KMS-11 (cell line): ENCODE measurements at regions not wholly inside any gene's neighbourhood (a gene's known extent, or its start where the extent isn't known, plus 50 kb on each side); places are given as distances from the start of the nearest gene placed in this dataset.

Experiments
- H2AFZ ChIP-seq: fragments of 200-600 bp; sonication (generic); 2 replicates; pipeline ENCODE4 v1.6.1; 2016; ENCODE audit warnings: antibody characterized with exemption, mixed run types, low read depth
- H3K27ac ChIP-seq: fragments of 200-600 bp; sonication (generic); 2 replicates; pipeline ENCODE4 v1.6.1; 2016; ENCODE audit warnings: mild to moderate bottlenecking, mixed run types
- H3K27me3 ChIP-seq: fragments of 200-600 bp; sonication (generic); 2 replicates; pipeline ENCODE4 v1.6.1; 2017; ENCODE audit warnings: mild to moderate bottlenecking, low read depth, mixed run types, moderate library complexity; ENCODE audit not compliant: insufficient read depth
- H3K36me3 ChIP-seq: fragments of 200-600 bp; sonication (generic); 2 replicates; pipeline ENCODE4 v1.6.1; 2017; ENCODE audit warnings: mild to moderate bottlenecking, mixed run types; ENCODE audit not compliant: insufficient read depth
- H3K4me1 ChIP-seq: fragments of 200-600 bp; sonication (generic); 2 replicates; pipeline ENCODE4 v1.6.1; 2016; ENCODE audit warnings: mild to moderate bottlenecking, low read depth, mixed run types; ENCODE audit not compliant: poor library complexity, severe bottlenecking
- H3K4me2 ChIP-seq: fragments of 200-600 bp; sonication (generic); 2 replicates; pipeline ENCODE4 v1.7.0; 2016; ENCODE audit warnings: mild to moderate bottlenecking, mixed run types
- H3K4me3 ChIP-seq: fragments of 200-600 bp; sonication (generic); IDR thresholded peaks from 2 replicates; pipeline ENCODE4 v1.6.1; 2017; ENCODE audit warnings: low read depth, low read length, mixed read lengths; ENCODE audit not compliant: insufficient read depth
- H3K79me2 ChIP-seq: fragments of 200-600 bp; sonication (generic); 2 replicates; pipeline ENCODE4 v1.6.1; 2016; ENCODE audit warnings: low read depth, mixed run types; ENCODE audit not compliant: insufficient read depth
- H3K9ac ChIP-seq: fragments of 200-600 bp; sonication (generic); 2 replicates; pipeline ENCODE4 v1.6.1; 2016; ENCODE audit warnings: mild to moderate bottlenecking, mixed run types
- H4K20me1 ChIP-seq: fragments of 200-600 bp; sonication (generic); 2 replicates; pipeline ENCODE4 v1.6.1; 2016; ENCODE audit warnings: mild to moderate bottlenecking, mixed run types; ENCODE audit not compliant: insufficient read depth
- TF ChIP-seq, protein P1 (sequence below): fragments of 200-600 bp; sonication (generic); conservative IDR thresholded peaks from 2 replicates; pipeline ENCODE4 v1.6.1; 2017; ENCODE audit warnings: low read depth, mild to moderate bottlenecking, antibody characterized with exemption, low read length, moderate library complexity, mixed read lengths

- TF ChIP-seq, protein P1, sequence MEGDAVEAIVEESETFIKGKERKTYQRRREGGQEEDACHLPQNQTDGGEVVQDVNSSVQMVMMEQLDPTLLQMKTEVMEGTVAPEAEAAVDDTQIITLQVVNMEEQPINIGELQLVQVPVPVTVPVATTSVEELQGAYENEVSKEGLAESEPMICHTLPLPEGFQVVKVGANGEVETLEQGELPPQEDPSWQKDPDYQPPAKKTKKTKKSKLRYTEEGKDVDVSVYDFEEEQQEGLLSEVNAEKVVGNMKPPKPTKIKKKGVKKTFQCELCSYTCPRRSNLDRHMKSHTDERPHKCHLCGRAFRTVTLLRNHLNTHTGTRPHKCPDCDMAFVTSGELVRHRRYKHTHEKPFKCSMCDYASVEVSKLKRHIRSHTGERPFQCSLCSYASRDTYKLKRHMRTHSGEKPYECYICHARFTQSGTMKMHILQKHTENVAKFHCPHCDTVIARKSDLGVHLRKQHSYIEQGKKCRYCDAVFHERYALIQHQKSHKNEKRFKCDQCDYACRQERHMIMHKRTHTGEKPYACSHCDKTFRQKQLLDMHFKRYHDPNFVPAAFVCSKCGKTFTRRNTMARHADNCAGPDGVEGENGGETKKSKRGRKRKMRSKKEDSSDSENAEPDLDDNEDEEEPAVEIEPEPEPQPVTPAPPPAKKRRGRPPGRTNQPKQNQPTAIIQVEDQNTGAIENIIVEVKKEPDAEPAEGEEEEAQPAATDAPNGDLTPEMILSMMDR: no peak
Measured at GRCh38 chr18:76053551-76053950, 441.5 kb downstream of the ZNF516 start.

GRCh38 chr18:76052227-76052595 is 442.8 kb downstream of the ZNF516 start:
- Histone ChIP-seq H3K36me3 (no peaks in the 10 kb centered on the region), H2AFZ (no peak overlapping the region), H3K4me3 (no peak overlapping the region), H3K4me2 (no peak overlapping the region), H4K20me1 (no peaks in the 10 kb centered on the region), H3K79me2 (no peaks in the 10 kb centered on the region), H3K9ac (no peak overlapping the region), H3K4me1 (no peaks in the 10 kb centered on the region), H3K27me3 (no peaks in the 10 kb centered on the region), H3K27ac (no peak overlapping the region)
- TF ChIP-seq, protein P1: no peak

More at GRCh38 chr18:76053551-76053950, 441.5 kb downstream of the ZNF516 start:
- no peak overlapping the region for H3K4me2 ChIP-seq
- H3K36me3 ChIP-seq: no peaks in the 10 kb centered on the region
- no peaks in the 10 kb centered on the region for H4K20me1 ChIP-seq
- no peak overlapping the region for H3K9ac ChIP-seq
- H3K4me1 ChIP-seq: no peaks in the 10 kb centered on the region
- no peak overlapping the region for H3K27ac ChIP-seq
- H3K4me3 ChIP-seq: no peak overlapping the region
- H2AFZ ChIP-seq: no peak overlapping the region
- H3K79me2 ChIP-seq: no peaks in the 10 kb centered on the region
- no peaks in the 10 kb centered on the region for H3K27me3 ChIP-seq

GRCh38 chr18:76051396-76052226 is 443.4 kb downstream of the ZNF516 start:
- Histone ChIP-seq H3K36me3 (no peaks in the 10 kb centered on the region), H3K27me3 (no peaks in the 10 kb centered on the region), H3K79me2 (no peaks in the 10 kb centered on the region), H3K4me1 (no peaks in the 10 kb centered on the region), H4K20me1 (no peaks in the 10 kb centered on the region), H3K27ac (no peak overlapping the region), H3K4me3 (no peak overlapping the region), H3K4me2 (no peak overlapping the region), H2AFZ (no peak overlapping the region), H3K9ac (no peak overlapping the region)
- TF ChIP-seq, protein P1: no peak

GRCh38 chr18:76046221-76046620 is 448.8 kb downstream of the ZNF516 start:
- no peaks in the 10 kb centered on the region for H4K20me1 ChIP-seq
- no peak overlapping the region for H2AFZ ChIP-seq
- TF ChIP-seq, protein P1: no peak
- H3K4me3 ChIP-seq: no peak overlapping the region
- H3K4me2 ChIP-seq: no peak overlapping the region
- H3K79me2 ChIP-seq: no peaks in the 10 kb centered on the region
- H3K4me1 ChIP-seq: no peaks in the 10 kb centered on the region
- H3K27ac ChIP-seq: no peak overlapping the region
- no peak overlapping the region for H3K9ac ChIP-seq
- H3K36me3 ChIP-seq: no peaks in the 10 kb centered on the region
- H3K27me3 ChIP-seq: no peaks in the 10 kb centered on the region
